SK-N-SH treated with all-trans-retinoic acid at 6 μM for 48 hours (cell line): ENCODE measurements at regions not wholly inside any gene's neighbourhood (a gene's known extent, or its start where the extent isn't known, plus 50 kb on each side); places are given as distances from the start of the nearest gene placed in this dataset.

Source experiments
- ATAC-seq: fragments of 200-7000 bp; cut with Tn5 transposase; 3 replicates; pipeline ENCODE4 v1.9.1; 2020; ENCODE audit warnings: mild to moderate bottlenecking, moderate library complexity
- BACH2 ChIP-seq: fragments of 250-450 bp; sonication (Bioruptor Pico); IDR thresholded peaks from 2 replicates; pipeline ENCODE4 v1.9.0; 2021; ENCODE audit warnings: mild to moderate bottlenecking, borderline replicate concordance
- CSDC2 ChIP-seq: fragments of 250-450 bp; sonication (Bioruptor Pico); IDR thresholded peaks from 2 replicates; pipeline ENCODE4 v1.5.0; 2020; ENCODE audit warnings: mild to moderate bottlenecking, moderate library complexity
- CSRNP3 ChIP-seq: fragments of 250-450 bp; sonication (Bioruptor Pico); IDR thresholded peaks from 2 replicates; pipeline ENCODE4 v1.5.1; 2021; ENCODE audit warnings: mild to moderate bottlenecking, moderate library complexity
- ESRRG ChIP-seq: fragments of 250-450 bp; sonication (Bioruptor Pico); IDR thresholded peaks from 2 replicates; pipeline ENCODE4 v1.6.1; 2021; ENCODE audit warnings: mild to moderate bottlenecking
- OSR1 ChIP-seq: fragments of 250-450 bp; sonication (Bioruptor Pico); IDR thresholded peaks from 2 replicates; pipeline ENCODE4 v1.8.0; 2022; ENCODE audit warnings: moderate library complexity, mild to moderate bottlenecking, inconsistent platforms
- POU6F1 ChIP-seq: fragments of 250-450 bp; sonication (Bioruptor Pico); IDR thresholded peaks from 2 replicates; pipeline ENCODE4 v1.8.0; 2021; ENCODE audit warnings: low read depth, mild to moderate bottlenecking, moderate library complexity, borderline replicate concordance
- PPARA ChIP-seq: fragments of 250-450 bp; sonication (Bioruptor Pico); IDR thresholded peaks from 2 replicates; pipeline ENCODE4 v1.5.0; 2020; ENCODE audit warnings: mild to moderate bottlenecking, borderline replicate concordance
- RARB ChIP-seq: fragments of 250-450 bp; sonication (Bioruptor Pico); IDR thresholded peaks from 2 replicates; pipeline ENCODE4 v1.8.0; 2021; ENCODE audit warnings: mild to moderate bottlenecking, moderate library complexity
- SNAI2 ChIP-seq: fragments of 250-450 bp; sonication (Bioruptor Pico); IDR thresholded peaks from 2 replicates; pipeline ENCODE4 v1.5.0; 2020; ENCODE audit warnings: mild to moderate bottlenecking, moderate library complexity
- TCF4 ChIP-seq: fragments of 250-450 bp; sonication (Bioruptor Pico); IDR thresholded peaks from 2 replicates; pipeline ENCODE4 v1.8.0; 2021; ENCODE audit warnings: mild to moderate bottlenecking, moderate library complexity, borderline replicate concordance
- TSHZ2 ChIP-seq: fragments of 250-450 bp; sonication (Bioruptor Pico); IDR thresholded peaks from 2 replicates; pipeline ENCODE4 v1.5.0; 2020; ENCODE audit warnings: mild to moderate bottlenecking, moderate library complexity
- ZFP3 ChIP-seq: fragments of 250-450 bp; sonication (Bioruptor Pico); IDR thresholded peaks from 2 replicates; pipeline ENCODE4 v1.5.0; 2020; ENCODE audit warnings: mild to moderate bottlenecking, moderate library complexity
- ZNF565 ChIP-seq: fragments of 450-650 bp; formaldehyde crosslinking; conservative IDR thresholded peaks from 2 replicates; pipeline ENCODE4 v1.5.0; 2020; ENCODE audit warnings: low read depth, mild to moderate bottlenecking, moderate library complexity
- ZNF70 ChIP-seq: fragments of 450-650 bp; formaldehyde crosslinking; IDR thresholded peaks from 2 replicates; pipeline ENCODE4 v1.5.0; 2020; ENCODE audit warnings: mild to moderate bottlenecking, moderate library complexity
- ZNF8 ChIP-seq: fragments of 450-650 bp; formaldehyde crosslinking; IDR thresholded peaks from 2 replicates; pipeline ENCODE4 v1.5.0; 2020; ENCODE audit warnings: mild to moderate bottlenecking, moderate library complexity
- TF ChIP-seq, protein P1 (sequence below): fragments of 250-450 bp; sonication (Bioruptor Pico); IDR thresholded peaks from 2 replicates; pipeline ENCODE4 v1.8.0; 2020; ENCODE audit warnings: mild to moderate bottlenecking, moderate library complexity, borderline replicate concordance

DNA sequence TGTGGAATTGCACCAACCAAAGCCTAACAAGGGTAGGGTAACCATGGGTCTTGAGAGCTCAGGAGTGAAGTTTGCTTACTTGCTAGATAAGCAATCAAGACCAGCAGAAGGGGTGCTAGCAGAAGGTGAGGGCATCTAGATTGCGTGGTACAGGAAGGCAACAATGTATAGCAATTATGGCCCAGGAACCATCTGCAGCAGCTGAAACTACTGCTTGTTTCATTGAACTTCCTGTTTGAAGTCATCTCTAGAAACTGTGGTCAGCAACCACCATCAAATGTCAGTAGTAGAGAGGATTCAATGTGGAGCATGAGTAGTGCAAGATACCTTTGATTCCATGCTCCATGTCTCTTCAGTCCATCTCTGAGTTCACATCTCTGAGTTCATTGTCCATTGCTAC is 462.1 kb upstream of the GRAMD2B start:
- no peak for TF ChIP-seq BACH2
- no peak for TF ChIP-seq CSDC2 (CRISPR knock-in tag)
- no peak for TF ChIP-seq TCF4 (CRISPR knock-in tag)
- TF ChIP-seq ZNF565: no peak
- TF ChIP-seq ZNF70 (CRISPR knock-in tag): no peak
- no peak for TF ChIP-seq TSHZ2
- no peak for TF ChIP-seq OSR1 (CRISPR knock-in tag)
- no peak for TF ChIP-seq RARB
- no peak for TF ChIP-seq PPARA (CRISPR knock-in tag)
- TF ChIP-seq POU6F1 (CRISPR knock-in tag): no peak
- TF ChIP-seq CSRNP3: no peak
- TF ChIP-seq, protein P1, sequence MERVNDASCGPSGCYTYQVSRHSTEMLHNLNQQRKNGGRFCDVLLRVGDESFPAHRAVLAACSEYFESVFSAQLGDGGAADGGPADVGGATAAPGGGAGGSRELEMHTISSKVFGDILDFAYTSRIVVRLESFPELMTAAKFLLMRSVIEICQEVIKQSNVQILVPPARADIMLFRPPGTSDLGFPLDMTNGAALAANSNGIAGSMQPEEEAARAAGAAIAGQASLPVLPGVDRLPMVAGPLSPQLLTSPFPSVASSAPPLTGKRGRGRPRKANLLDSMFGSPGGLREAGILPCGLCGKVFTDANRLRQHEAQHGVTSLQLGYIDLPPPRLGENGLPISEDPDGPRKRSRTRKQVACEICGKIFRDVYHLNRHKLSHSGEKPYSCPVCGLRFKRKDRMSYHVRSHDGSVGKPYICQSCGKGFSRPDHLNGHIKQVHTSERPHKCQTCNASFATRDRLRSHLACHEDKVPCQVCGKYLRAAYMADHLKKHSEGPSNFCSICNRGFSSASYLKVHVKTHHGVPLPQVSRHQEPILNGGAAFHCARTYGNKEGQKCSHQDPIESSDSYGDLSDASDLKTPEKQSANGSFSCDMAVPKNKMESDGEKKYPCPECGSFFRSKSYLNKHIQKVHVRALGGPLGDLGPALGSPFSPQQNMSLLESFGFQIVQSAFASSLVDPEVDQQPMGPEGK (CRISPR knock-in tag): no peak
- TF ChIP-seq ZFP3 (CRISPR knock-in tag): no peak
- no peak for TF ChIP-seq SNAI2
- no peak for TF ChIP-seq ZNF8 (CRISPR knock-in tag)
- ATAC-seq: no peak

DNA sequence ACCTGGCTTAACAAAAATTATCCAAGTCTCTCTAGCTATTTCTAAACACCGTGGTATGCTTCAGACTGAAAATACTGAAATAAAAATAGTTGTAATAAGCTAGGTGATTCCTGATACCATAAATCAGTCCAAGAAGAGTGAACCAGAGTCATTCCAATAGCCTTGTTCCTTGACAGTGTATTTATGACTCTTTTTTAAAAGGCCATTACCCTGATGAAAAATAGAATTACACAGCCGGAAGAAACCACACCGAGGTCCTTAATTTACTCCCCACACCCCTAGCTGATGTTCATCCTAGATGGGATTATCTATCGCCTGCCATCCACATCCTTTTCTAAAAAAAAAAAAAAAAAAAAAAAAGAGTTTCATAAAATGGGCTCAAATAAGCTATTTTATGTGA is 457.6 kb upstream of the GRAMD2B start:
- ATAC-seq: no peak
- TF ChIP-seq, protein P1 (CRISPR knock-in tag): no peak
- TF ChIP-seq ZNF70 (CRISPR knock-in tag): no peak
- no peak for TF ChIP-seq TSHZ2
- TF ChIP-seq CSRNP3: no peak
- TF ChIP-seq OSR1 (CRISPR knock-in tag): no peak
- no peak for TF ChIP-seq BACH2
- no peak for TF ChIP-seq ZFP3 (CRISPR knock-in tag)
- TF ChIP-seq ZNF8 (CRISPR knock-in tag): no peak
- no peak for TF ChIP-seq RARB
- no peak for TF ChIP-seq ESRRG (CRISPR knock-in tag)
- TF ChIP-seq SNAI2: no peak
- TF ChIP-seq POU6F1 (CRISPR knock-in tag): no peak
- TF ChIP-seq CSDC2 (CRISPR knock-in tag): no peak
- no peak for TF ChIP-seq PPARA (CRISPR knock-in tag)
